SKM-1 treated with dmso at 0.1 percent for 144 hours (cell line): ENCODE measurements at regions not wholly inside any gene's neighbourhood (a gene's known extent, or its start where the extent isn't known, plus 50 kb on each side); places are given as distances from the start of the nearest gene placed in this dataset.
"Not testable (repeated sequence)": the region's sequence is repeated elsewhere in the genome, so short reads cannot be mapped to it uniquely, and the experiment has no call there.

ENCODE experiments used
- DNase-seq: peaks from one replicate; lab custom pipeline; 2025; ENCODE audit not compliant: unreplicated experiment; lab: John Stamatoyannopoulos, UW

- DNase-seq, result no peak
These were observed 1015.5 kb upstream of the MIR17HG start for GRCh38 chr13:90331974-90332373.

DNA sequence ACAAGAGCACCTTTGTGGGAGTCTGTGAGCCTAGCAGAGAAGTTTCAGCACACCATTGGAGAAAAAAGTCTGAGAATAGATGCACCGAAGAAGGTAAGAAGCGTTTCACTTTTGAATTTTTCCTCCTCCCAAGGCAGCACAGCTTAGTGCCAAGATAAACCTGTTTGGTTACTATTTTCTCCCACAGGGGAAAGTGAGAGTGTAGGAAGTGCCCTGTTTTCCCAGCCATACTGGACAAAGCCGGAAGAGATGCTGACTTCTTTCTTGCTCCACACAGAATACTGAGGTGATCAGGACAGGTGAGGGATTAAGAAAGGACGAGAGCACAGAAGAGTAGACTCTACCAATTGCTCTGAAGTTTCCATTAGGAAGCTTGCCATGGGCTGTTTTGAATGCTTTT is 1011.0 kb upstream of the MIR17HG start:
- no peak for DNase-seq

DNA sequence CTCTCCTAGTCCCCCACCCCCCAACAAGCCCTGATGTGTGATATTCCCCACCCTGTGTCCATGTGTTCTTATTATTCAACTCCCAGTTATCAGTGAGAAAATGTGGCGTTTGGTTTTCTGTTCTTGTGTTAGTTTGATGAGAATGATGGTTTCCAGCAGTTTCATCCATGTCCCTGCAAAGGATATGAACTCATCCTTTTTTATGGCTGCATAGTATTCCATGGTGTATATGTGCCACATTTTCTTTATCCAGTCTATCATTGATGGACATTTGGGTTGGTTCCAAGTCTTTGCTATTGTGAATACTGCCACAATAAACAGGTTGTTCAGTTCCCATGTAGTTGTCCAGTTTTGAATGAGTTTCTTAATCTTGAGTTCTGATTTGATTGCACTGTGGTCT is 1006.1 kb upstream of the MIR17HG start:
- DNase-seq, result not testable (repeated sequence)

DNA sequence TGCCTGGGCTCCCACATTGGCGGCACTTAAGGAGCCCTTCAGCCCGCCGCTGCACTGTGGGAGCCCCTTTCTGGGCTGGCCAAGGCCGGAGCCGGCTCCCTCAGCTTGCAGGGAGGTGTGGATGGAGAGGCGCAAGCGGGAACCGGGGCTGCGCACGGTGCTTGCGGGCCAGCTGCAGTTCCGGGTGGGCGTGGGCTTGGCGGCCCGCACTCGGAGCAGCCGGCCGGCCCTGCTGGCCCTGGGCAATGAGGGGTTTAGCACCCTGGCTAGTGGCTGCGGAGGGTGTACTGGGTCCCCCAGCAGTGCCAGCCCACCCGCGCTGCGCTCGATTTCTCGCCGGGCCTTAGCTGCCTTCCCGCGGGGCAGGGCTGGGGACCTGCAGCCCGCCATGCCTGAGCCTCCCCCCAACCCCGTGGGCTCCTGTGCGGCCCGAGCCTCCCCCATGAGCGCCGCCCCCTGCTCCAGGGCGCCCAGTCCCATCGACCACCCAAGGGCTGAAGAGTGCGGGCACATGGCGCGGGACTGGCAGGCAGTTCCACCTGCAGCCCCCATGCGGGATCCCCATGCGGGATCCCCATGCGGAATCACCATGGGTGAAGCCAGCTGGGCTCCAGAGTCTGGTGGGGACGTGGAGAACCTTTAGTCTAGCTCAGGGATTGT is 998.9 kb upstream of the MIR17HG start:
- DNase-seq, result not testable (repeated sequence)

GRCh38 chr13:90352763-90353162 is 994.7 kb upstream of the MIR17HG start:
- DNase-seq, result no peak

DNA sequence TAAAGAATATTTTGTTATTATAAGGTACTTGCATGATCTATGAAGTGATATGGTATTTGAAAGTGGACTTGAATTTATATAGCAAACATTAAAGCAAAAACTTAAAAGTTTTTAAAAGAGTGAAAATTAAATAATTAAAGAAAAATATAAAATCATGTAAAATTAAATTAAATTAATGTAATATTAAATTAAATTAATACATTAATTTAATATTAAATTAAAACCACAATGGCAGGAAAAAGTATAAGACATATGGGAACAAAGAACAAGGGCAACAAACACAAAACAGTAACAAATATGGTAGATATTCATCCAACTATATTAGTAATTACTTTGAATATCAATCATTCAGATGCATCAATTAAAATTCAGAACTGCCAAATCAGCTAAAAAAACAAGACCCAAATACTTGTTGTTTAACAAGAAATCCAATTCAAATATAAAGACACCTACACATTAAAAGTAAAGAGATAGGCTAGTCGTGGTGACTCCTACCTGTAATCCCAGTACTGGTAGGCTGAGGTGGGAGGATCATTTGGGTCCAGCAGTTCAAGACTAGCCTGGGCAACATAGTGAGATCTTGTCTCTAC is 992.2 kb upstream of the MIR17HG start:
- DNase-seq, result no peak

DNA sequence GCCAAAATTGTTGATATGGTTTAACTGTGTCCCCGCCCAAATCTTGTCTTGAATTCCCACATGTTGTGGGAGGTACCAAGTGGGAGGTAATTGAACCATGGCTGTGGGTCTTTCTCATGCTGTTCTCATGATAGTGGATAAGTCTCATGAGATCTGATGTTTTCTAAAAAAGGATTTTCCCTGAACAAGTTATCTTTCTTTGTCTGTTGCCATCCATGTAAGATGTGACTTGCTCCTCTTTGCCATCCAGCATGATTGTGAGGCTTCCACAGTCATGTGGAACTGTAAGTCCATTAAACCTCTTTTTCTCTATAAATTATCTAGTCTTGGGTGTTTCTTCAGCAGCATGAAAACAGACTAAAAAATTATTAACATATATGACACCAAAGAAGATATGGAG is 986.7 kb upstream of the MIR17HG start:
- no peak for DNase-seq

- no peak for DNase-seq
These were observed 984.8 kb upstream of the MIR17HG start for GRCh38 chr13:90362707-90363106.

GRCh38 chr13:90365130-90365529 is 982.4 kb upstream of the MIR17HG start:
- no peak for DNase-seq

DNA sequence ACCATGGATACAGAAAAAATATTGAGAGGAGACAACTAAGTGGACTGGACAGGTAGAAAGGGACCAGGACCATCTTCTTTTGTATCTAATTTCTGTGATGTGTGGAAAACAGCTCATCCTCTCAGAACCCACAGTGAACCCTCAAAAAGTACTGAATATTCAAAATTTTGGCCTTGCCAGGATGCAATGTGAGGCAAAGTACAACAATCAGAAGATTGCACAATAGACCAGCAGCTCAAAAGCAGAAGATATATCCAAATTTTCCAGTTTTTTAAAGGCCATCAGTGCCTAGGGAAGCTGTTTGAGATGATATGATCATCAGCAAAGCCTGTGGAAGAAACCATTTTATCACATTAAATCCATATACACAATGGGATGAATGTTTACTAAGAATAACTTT is 973.3 kb upstream of the MIR17HG start:
- DNase-seq, result no peak

DNA sequence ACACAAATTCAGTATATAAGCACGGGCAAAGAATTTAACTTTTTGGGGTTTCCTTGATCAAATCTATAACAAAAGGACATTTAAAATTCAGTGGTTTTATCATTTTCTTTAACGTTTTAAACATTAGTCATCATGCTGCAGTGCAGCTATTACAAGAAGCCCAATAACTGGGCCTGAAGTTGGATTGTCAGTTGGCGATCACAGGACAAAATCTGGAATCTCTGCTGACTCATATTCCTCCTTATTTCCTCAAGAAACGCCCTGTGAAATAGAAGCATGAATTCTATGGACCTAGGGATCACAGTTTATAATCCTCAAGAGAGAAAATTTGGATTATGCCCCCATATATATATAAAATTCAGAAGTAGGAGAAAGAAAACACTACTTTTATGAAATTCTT is 971.6 kb upstream of the MIR17HG start:
- DNase-seq, result no peak

- DNase-seq, result no peak
These were observed 965.1 kb upstream of the MIR17HG start for GRCh38 chr13:90382425-90382824.

DNA sequence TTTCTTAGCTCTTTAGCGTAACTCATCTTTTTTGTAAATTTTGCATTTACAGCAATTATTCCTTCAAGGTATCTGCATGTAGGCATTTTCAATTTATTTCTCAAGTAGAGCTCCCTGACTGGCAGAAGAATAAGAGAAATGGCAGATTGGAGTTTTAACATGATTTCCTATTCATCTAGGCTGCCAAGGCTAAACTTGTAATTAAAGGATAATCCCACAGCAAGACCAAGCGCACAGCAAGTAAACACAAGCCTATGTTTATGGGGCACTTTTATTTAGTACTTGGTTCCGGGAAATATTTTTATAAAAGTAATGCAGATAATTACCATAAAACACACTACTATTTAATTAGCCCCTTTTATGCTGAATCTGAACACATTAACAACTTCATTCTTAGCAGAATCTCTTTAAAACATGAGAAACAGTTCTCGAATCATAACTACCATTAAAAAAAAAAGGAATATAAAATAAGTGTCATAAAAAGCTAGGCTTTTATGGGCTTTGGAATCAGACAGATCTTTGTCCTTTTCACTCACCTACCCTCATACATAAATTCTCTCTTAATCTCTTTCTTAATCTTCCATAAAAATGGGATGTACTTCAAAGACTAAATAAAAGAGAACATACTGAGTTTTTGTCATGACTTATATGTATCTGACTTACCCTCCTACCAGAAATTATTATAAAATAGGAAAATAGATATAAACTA is 961.6 kb upstream of the MIR17HG start:
- no peak for DNase-seq

- no peak for DNase-seq
These were observed 958.5 kb upstream of the MIR17HG start for GRCh38 chr13:90388887-90389452.

DNA sequence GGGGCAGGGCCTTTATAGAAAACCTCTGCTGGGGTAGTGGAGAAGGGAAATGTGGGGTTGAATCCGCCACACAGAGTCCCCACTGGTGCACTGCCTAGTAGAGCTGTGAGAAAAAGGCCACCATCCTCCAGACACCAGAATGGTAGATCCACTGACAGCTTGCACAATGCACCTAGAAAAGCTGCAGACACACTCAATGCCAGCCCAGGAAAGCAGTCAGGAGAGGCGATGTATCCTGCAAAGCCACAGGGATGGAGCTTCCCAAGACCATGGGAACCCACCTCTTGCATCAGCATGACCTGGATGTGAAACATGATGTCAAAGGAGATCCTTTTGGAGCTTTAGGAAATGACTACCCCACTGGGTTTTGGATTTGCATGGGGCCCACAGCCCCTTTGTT is 958.0 kb upstream of the MIR17HG start:
- no peak for DNase-seq

- DNase-seq, result no peak
These were observed 954.1 kb upstream of the MIR17HG start for GRCh38 chr13:90393408-90393807.

GRCh38 chr13:90395348-90395747 is 952.1 kb upstream of the MIR17HG start:
- no peak for DNase-seq

- no peak for DNase-seq
These were observed 951.6 kb upstream of the MIR17HG start for GRCh38 chr13:90395846-90396245.

GRCh38 chr13:90396266-90396665 is 951.2 kb upstream of the MIR17HG start:
- no peak for DNase-seq

GRCh38 chr13:90397503-90397902 is 950.0 kb upstream of the MIR17HG start:
- DNase-seq, result no peak

DNA sequence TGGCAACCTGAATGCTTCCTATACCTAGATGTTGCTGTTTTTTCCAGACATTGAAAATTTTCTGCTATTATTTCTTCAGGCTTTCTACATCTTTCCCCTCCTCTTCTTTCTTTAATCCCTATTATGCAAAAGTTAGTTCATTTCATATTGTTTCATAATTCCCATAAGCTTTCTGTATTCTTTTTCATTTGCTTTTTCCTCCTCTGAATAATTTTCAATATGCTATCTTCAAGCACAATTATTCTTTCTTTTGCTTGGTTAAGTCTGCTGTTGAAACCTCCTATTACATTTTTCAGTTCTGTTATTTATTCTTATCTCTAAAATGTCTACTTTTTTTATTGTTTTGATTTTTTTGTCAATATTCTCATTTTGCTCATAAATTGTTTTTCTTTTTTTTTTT is 947.1 kb upstream of the MIR17HG start:
- DNase-seq, result no peak

DNA sequence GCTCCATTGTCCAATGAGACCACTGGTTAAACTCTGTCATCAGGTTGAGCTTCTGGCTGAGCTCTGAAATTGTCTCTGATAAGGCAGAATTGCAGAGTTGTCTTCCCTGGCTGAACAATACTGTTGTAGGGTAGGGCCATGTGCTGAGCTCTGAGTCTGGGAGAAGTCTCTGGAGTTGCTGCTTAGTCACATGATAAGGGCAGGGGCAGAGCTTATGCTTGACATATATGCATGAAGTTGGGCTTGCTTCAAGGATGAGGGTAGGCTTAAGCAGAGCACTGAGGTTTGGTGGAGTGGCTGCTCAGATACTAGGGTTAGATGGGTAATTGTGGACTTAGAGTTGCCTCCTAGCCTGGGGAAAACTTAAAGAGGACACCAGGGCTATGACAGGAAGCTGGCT is 946.3 kb upstream of the MIR17HG start:
- no peak for DNase-seq
